ENCODE measurements at regions not wholly inside any gene's neighbourhood (a gene's known extent, or its start where the extent isn't known, plus 50 kb on each side); places are given as distances from the start of the nearest gene placed in this dataset.
"Not testable (repeated sequence)": the region's sequence is repeated elsewhere in the genome, so short reads cannot be mapped to it uniquely, and the experiment has no call there.

DNA sequence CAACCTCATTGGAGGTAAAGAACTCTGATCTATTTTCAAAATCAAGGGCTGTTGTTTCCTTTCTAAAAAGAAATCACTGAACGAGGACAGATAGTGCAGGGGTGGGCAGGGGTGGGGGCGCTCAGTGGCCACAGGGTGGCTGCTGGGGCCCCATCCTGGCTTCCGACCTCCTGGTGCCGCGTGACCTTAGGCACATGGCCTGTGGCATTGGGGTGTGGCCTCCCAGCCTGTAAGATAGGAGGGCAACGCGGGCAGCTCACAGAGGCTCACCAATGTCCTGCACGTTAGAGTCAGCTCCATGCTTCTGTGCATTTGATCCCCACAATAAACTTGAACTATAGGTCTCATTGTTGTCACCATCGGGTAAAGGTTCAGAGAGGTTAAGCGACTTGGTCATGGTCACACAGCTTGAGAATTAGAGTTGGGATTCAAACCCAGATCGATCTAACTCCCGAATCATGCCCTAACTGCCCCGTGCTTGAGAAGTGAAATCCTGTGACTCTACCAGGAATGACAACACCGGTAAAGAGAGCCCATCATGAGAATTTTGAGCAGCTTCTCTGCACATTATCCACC lies 148.0 kb upstream of the SLC6A11 start:
- no peak for DNase-seq

DNA sequence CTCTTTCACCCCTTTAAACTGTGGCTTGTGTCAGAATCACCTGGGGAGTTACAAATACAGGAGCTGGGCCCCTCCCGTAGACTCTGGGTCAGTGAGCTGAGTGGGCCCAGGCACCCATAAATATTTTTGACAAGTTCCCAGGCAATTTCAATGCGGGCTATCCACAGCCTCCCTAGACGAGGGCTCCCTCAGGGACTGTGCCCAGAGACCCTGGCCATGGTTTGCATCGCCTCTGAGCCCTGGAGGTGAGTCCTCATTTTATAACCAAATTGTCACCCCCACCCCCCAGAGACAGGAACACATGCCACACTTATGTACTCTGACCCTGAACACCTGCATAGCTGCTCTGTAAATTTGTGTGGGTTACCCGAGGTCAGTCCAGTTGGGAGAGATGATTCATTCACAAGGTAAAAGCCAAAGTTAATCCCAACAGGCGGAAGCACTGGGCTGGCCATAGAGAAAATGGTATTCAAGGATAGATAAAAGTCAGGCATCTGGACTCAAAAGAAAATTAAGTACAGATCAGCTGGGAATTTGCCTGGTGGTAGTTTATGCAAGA lies 146.5 kb upstream of the SLC6A11 start:
- no peak for DNase-seq

DNA sequence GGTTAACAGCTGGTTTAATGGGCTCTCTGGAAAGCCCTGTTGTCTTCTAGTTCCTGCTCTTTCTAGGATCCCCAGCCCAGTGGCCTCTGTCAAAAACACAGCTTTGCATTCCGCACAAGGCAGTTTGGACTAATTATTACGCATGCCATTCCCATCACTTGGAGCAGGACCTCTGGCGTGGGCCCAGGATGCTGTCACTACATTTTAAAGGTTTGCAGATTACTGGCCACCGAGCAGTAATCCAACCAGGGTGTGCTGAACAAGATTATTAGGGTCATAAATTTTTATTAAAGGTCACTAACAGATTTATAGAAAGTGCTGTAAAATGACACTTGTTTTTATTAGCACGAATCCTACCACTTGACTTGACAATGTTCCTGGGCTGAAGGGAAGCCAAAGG lies 143.6 kb upstream of the SLC6A11 start:
- DNase-seq = no peak

DNA sequence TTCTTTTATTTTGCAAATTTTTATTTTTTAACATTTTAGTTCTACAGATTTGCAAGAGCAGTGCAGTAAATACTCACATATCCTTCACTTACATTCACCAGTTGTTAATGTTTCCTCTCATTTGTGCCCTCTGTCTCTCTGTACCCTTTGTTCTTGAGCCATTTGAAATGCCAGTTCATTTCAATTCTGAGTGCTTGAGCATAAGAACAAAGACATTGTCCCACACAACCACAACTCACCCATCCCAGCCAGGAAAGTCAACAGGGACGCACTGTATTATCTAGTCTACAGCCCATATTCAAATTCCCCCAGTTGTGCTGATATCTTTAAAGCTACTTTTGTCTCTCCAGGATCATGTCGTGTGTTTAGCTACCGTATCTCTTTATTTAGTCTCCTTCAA lies 141.4 kb upstream of the SLC6A11 start:
- no peak for DNase-seq

DNA sequence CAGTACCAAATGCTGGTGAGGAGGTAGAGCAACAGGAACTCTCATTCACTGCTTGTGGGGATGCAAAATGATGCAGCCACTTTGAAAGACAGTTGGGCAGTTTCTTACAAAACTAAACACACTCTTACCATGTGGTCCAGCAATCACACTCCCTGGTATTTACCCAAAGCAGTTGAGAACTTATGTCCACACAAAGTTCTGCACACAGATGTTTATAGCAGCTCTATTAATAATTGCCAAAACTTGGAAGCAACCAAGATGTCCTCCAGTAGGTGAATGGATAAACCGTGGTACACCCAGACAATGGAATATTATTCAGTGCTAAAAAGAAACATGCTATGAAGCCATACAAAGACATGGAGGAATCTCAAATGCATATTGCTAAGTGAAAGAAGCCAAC lies 139.1 kb upstream of the SLC6A11 start:
- DNase-seq = no peak

DNA sequence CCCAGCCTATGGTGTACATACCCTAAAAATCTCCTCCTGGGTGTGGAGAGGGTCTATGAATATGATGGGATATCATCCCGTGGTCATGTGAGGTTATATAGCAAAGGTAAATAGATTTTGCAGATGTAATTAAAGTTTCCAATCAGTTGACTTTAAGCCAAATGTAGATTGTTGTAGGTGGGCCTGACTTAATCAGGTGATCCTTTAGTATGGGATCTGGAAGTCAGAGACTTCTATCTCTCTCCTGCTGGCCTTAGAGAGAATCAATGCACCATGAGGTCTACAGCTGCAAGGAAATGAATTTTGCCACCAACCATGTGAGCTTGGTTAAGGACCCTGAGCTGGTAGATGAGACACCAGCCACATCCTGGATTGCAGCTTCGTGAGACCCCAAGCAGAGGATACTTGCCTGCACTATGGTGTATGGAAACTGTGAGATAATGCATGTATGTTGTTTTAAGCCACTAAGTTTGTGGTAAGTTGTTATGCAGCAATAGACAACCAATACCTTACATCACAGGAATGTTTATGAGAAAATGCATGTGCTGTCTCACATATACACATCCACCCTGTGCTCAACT lies 137.1 kb upstream of the SLC6A11 start:
- DNase-seq = no peak

DNA sequence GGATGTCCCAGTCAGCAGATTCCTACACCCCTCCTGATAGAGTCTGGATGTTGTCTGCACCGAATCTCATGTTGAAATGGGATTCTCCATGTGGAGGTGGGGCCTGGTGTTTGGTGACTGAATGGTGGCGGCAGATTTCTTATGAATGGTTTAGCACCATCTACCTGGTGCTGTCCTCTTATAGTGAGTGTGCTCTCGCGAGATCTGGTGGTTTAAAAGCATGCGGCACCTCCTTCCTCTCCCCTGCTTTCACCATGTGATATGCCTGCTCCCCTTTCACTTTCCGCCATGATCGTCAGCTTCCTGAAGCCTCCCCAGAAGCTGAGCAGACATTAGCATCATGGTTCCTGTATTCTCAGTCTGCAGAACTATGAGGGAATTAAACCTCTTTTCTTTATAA lies 135.2 kb upstream of the SLC6A11 start:
- DNase-seq = no peak

DNA sequence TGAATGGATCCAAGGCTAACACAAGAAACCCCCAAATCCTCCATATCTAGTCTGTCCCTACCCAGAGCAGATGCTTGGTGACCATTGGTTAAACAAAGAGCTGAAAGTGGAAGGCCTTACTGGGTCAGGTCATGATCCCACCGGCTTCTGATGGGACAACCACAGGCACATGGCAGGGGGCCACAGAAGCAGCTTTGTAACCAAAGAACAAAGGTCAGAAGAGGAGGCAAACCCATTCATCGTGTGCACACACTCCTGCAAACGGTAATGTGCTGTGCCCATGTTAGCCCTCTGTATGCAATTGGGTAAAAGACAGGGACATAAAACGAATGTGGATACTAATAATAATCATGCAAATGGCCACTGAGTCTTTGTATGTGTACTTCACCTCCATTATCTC lies 133.3 kb upstream of the SLC6A11 start:
- no peak for DNase-seq

DNA sequence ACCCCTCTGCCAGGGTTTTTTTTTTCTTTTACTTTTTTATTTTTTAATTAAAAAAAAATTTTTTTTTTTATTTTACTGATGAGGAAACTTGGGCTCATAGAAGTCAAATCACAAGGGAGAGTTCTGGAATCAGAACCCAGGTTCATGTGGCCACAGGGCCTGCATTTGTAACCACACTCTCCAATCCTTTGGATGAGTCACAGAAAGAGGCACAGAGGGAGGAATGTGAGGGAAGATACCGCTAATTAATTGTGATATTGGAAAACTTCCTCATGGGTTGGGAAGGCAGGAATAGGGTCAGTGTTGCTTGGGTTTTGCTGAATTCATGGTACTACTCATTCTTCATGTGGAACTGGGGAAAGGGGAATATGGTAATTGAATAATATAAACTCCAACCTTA lies 132.9 kb upstream of the SLC6A11 start:
- DNase-seq = no peak

DNA sequence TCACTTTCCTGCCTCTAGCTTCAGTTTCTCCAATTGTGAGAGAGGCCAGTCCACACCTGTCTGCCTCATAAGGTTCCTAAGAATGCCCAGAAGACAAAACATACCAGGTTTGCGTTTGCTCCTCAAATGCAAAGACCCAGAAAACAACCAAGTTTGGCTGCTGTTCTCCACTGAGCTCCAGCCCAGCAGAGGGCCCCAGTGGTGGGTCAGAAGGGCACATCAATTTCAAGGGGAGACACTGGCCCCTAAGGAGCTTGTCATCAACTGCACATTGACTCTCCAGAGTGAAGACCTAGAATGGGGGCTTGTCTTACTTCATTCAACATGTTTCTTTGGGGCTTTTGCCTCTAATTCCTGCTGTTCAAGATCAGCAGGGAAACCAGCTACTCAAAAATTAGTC lies 127.9 kb upstream of the SLC6A11 start:
- no peak for DNase-seq

DNA sequence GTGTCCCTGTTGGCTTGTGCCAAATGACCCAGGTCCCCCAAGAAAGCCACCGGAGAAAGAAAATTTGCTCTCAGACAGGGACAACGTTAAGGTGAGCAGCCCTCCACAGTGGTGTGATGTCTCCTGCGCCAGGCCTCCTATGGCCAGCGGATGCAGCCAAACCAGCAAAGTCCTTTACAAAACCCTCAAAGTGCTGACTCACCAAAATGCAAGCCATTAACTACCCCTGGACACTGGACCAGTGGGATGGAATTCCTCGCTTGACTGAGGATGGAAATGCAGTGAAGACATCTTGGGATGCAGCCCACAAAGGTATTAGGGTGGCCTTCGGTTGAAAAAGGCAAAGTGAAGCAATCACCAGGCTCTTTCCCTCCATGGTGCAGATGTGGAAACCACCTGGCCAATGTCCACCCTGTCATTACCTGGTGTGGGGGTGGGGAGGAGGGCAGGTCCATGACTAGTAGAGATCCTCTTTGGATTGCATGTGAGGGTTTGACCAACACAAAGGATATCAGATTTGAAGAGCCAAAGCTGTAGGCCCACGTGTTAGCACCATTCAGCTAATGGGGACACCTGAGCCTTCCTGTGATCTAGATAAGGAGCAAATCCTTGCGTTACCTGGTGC lies 127.4 kb upstream of the SLC6A11 start:
- DNase-seq = no peak

DNA sequence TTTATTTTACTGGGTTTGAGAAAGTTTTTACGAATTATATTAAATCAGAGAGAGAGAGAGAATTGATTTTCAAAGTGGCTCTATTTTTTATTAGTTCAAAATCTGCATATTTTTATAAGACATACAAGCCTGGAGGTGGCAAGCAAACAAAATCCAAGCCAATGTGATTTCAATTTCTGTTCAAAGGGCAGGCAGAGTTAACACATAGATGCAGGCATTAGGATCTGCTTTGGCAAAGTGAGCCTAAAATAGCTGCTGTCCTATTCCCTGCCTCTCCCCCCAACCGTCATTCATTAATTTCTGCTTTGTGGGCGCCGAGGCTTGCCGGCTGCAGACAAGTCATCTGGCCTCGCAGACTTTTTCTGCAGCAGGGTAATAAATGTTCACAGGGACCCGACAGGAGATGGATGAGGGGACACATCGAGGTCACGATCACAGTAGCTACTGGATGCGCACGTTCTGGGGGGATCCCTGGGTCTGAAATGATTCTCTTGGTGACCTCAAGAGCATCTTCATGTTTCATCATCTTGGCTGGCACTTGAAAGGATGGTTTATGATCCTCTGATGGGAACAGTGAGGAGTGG lies 123.9 kb upstream of the SLC6A11 start:
- no peak for DNase-seq

DNA sequence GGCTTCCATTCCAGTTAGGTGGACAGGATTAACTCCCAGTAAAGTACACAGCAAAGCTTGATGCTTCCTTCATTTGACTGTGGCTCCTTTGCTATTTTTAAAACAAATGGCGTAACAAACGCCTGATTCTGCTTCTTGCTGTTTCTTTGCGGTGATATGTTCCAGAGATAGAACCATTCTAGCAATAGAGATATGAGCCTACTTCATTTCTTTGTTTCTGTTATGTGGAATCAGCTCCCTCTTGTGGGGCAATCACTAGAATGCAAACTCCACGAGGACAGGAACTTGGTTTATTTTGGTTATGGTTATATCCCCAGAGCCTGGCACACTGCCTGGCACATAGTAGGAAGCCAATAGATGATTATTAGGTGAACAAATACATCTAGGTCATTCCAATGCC lies 122.6 kb upstream of the SLC6A11 start:
- DNase-seq = peak; percentile 11

DNA sequence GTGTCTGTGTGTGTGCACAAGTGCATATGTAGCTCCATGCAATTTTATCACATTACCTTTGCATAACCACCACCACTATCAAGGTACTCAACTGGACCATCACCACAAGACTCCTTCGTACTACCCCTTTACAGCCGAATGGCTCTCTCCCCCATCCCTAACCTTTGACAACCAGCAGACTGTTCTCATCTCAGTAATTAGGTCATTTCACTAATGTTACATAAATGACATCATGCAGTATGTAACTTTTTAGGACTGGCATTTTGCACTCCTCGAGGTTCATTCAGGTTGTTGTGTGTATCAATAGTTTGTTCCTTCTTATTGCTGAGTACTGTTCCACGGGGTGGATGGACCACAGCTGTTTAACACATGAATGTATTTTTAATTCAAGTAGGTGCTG lies 121.8 kb upstream of the SLC6A11 start:
- DNase-seq = no peak

DNA sequence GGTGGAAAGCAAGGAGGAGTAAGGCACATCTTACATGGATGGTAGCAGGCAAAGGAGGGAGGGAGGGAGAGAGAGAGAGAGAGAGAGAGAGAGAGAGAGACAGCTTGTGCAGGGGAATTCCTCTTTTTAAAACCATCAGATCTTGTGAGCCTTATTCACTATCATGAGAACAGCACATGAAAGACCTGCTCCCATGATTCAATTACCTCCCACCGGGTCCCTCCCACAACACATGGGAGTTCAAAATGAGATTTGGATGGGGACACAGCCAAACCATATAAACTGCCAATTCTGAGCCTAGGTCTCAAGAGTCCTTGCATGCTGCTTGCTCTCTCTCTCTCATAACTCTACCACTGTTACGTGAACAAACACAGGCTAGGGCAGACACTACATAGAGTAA lies 120.8 kb upstream of the SLC6A11 start:
- not testable (repeated sequence) for DNase-seq

DNA sequence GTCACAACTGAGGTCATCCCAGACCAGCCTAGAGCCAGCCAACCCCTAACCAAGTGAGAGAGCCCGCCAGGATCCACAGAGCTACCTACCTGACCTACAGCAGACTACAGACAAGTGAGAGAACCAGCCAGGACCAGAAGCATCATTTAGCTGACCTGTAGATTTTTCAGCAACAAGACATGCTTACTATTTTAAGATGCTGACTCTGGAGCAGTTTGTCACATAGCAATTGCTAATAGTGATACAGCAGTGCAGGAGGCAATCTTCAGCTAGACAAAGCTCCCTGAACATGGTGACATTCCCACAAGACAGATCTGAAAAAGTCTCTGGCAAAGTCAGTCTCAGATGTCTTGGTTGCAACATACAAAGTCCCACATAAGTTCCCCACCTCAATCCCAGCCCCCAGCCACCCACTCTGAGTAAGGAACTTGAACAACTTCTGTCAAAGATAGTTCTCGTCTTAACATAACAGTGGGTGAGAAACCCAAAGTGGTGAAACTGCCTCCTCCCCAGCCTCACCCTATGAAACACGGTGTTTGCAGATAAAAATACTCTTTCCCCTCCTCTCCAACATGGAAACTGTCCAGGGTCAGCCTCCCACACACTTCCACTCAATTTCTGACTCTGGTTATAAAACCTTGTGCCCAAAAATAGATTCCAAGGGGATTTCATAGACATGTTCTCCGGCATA lies 120.3 kb upstream of the SLC6A11 start:
- DNase-seq = no peak

DNA sequence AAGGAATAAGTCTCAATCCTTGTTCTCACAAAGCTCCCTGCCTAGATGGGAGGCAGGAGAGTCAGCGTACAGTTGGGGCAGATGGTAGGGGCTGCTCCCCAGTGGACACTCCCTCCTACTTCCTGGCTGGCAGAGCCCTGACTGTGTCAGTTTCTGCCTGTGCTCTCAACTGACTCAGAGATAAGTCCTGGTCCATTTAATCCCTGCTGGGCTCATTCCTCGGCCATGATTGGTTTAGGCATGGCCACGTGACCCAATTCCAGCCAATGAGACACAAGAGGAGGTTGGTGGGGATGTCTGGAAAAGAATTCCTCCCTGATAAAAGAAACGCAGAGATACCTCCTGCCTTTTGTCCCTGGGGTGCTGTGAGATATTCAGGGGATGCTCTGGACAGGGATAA lies 118.1 kb upstream of the SLC6A11 start:
- DNase-seq = no peak

DNA sequence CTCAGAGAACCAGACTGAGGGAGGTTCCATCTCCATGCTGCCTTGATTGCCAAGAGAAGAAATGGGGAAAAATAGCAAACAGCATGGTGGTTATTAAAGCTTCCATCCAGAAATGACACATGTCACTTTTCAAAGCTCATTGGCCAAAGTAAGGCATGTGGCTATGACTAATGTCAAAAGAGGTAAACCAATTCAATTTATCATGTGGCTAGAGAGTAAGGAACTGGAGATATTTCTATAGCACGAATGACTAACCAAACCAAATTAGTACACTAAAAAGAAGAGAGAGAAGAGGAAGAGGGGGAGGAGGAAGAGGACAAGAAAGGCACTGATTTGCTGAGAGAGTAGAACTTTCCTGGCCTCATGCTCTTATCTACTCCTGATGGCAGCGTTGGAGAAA lies 115.2 kb upstream of the SLC6A11 start:
- peak; percentile 31 for DNase-seq

DNA sequence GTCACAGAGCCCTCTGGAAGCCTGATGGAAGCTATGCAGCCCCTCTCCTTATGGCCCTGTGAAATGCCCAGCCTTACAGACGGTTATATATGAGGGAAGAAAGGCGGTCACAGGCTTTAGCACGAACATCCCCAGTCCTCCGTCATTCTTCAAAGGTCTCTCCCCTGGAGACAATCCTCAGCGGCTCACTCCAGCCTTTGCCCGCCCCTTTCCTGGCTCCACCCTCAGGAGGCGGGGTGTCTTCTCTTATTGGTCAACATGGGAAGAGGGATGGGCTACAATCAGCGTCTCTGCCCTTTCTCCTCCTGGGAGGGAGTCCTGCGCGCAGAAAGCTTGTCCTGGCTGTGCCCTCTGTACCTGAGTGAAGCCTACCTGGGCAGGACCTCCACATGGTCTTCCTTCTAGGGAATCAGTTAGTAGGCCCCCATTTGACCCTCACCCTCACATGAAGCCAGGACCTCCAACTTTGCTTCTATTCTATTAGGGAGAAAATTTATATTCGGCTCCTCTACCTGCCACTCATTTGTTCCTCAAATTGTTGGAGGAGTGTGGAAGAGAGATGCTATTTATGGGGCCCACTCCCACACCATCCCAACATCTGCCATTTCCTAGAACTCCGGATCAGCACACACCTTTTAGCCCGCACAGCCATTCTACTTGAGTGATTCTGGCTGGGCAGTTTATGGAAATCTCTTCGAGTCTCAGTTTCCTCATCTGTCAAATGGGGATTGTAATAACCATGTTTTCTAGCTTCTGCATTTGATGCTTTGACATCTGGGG lies 112.9 kb upstream of the SLC6A11 start:
- DNase-seq = no peak

DNA sequence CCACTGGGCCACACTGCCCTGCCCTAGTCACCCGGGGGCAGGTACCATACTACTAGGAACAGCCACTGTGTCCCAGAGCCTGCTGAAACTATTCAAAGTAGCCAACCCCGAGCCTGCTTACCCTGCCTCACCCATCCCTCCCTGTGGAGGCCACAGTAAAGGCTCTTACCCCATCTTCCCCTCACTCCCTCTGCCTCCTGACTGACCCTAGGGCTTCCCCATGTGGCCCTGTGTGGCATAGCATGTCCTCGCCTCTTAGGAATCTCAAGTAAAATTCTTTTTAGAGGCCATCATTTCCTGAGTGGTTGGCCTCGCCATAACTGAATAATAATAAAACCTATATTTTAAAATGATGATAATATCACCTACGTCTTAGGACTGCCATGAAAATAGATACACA lies 112.2 kb upstream of the SLC6A11 start:
- no peak for DNase-seq

DNA sequence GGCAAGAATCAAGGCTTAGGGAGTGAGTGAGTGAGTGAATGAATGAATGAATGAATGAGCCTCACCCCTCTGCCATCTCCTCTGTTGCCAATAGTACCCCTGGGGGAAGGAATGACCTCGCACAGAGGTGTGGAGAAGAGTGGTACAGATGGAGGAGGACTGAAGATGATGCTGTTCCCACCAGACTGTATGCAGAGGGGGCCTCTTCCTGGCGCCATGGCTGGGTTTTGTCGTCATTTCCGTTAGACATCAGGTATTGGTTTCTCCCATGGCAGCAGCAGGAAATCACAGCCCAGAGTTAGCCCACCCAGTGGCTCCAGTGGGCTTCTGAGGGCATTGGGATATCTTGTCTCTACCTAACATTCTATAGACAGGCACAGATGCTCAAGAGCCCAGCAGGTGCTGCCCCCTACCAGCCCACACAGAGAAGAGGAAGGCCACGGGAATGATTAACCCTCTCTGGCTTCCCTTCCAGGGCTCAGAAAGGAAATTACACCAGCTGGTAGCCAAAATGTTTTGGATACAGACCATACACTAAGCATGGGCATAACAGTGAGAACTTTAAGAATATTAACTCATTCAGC lies 109.8 kb upstream of the SLC6A11 start:
- no peak for DNase-seq

DNA sequence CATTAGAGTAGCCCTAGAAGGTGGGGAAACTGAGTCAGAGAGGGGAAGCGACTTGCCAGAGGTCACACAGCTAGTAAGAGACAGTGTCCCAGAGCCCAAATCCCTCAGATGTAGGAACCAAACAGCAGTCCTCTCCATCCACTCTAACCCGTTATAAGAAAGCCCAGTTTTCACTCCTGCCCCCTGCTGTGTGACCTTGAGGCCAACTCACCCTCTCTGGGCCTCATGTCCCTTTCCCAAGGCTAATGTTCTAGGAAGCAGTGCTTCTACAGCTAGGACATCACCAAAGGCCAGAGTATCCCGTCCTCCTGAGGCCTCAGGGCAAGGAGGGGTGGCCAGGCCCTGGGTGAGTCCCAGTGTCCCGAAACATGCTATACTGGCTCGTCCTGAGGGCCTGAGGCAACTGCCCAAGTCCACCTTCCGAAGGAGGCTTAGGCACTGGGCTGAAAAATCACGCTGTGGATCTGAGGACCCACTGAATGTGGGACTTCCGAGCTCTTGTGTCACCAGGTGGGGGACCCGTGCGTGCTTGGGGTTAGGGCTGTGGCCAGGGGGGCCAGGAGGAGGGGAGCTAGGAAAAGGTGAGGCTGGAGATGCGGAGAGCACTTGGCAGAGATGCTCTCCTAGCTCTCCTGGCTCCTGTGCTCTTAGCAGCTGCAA lies 109.2 kb upstream of the SLC6A11 start:
- DNase-seq = no peak

Measured in activated CD4-positive, alpha-beta T cell treated with anti-CD3 and anti-CD28 coated beads, Interleukin-2, amount 50 U/mL, for 16 hours (primary cell).